GM18502 (cell line): ENCODE measurements at regions not wholly inside any gene's neighbourhood (a gene's known extent, or its start where the extent isn't known, plus 50 kb on each side); places are given as distances from the start of the nearest gene placed in this dataset.
A peak's percentile ranks its signal among the peaks of the same experiment; 100 is the strongest.

Experiments used
- ATAC-seq: cut with Tn5 transposase; IDR thresholded peaks from one replicate; pipeline ENCODE4 v1.9.1; 2021; ENCODE audit warnings: mild to moderate bottlenecking; ENCODE audit not compliant: unreplicated experiment, poor library complexity

DNA sequence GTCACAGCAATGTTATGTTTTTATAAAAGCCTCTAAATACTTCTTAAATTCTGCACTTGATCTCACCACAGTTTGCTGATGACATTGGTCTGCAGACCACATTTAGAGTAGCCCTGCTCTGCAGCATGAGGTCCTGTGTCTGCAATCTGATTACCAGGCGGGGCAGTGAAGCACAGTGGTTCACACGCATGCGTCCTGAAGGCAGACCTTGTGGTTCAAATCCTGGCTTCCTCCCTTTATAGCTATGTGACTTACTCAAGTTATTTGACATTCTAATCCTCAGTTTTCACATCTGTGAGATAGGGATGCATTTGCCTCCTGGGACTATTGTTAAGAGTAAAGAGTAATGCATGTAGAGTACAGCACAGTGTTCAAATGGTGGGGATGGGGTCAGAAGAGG lies 50.3 kb downstream of the BMAL2 start:
- no peak for ATAC-seq

DNA sequence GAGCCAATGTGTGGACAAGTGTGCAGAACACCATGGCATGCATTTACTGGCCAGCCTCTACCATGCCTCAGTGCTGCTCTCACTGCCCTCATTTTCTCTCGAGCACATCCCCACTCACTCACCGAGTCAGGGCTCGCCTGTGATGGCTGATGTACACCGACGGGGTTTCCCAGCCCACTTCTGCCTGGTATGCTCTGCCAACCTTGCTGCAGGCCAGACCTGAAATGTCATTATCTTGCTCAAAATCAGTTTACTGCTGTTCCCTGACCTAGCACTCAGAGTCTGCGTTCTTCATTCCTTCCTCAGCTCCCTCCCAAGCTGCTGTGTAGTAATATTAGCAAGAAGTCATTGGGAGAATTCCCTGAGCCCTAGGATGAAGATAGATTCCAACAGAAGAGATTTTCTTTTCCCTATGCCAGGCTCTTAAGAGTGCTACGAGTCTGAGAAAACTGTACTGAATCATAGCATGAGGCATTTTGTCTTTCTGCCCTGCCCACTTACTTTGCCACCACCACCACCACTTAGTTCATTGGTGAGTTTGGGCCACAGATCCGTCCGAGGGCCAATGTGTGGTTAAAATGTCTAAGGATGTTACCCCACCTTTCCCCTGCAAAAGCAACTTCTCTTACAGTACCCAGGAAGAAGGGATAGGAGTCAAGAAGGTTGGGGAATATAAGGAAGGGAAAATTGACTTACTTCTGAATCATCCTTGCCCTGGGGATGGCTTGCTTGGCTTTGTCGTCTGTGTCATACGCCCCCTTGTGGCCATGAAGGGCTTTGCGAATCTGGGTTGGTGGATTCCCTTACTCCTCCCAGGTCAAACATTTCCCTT lies 51.0 kb downstream of the BMAL2 start:
- ATAC-seq = peak; percentile 71

DNA sequence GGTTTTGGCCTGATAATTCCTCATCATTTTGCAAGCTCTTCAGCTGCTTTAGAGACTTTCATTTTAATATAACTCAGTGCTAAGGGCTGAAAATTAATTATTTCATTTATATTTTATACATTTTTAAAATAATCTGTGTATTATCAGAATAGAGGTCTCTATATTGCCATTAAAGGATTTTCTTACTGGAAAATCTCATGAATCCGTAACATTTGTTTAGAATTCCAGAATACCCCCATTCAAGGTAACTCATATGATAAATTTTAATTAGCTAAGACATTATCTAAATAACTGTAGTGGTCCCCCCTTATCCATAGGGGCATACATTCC lies 51.6 kb downstream of the BMAL2 start:
- ATAC-seq = no peak

DNA sequence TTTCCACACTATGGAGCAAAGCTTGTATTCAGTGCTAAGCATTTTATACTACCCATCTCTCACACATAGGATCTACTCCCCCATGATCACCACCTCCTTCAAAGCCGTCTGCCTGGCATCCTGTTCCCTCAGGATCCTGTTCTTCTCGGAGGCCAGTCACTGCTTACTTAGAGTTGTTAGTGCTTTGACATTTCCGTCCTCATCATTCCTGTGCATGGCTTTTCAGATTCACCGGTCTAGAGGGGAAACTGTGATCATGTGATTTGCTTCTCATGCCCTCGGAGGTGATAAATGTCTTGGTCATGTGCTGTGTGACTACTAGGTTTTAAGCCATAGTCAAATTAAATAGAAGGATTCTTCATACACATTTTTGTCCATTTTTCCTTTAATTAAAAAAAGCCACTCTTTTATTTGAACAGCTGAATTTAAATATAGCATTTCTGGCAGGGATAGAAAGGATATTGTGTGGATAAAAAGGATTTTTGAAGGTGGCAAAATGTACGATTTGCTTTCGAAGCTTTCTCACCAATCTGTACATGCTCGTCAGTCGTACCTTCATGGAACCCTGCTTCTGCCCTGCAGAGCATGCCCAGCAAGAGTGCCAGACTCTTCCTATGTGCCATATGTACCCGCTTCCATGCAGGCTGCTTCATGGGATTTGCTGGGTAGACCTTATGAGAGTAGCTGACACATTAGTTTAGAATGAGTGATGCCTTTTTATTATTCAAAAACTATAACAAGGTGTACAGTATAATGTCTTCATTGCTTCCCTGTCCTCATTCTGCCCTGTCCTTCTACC lies 53.3 kb downstream of the BMAL2 start:
- no peak for ATAC-seq

DNA sequence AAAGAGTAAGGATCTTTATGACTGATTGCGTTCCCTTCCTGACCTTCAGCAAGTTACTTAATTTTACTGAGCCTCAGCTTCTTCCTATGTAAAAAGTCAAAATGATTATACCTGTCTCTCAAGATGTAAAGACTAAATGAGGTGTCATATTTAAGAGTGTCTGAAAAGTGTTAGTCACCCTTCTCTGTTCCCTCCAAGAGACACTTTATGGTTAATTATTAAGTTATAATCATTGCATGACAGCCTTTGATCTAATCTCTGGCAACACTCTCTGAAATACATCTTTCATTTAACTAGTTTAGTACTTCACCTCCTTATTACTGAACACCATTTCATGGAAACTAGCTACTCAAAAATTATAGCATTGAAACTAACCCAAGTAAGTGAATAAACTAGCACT lies 54.8 kb downstream of the BMAL2 start:
- no peak for ATAC-seq

DNA sequence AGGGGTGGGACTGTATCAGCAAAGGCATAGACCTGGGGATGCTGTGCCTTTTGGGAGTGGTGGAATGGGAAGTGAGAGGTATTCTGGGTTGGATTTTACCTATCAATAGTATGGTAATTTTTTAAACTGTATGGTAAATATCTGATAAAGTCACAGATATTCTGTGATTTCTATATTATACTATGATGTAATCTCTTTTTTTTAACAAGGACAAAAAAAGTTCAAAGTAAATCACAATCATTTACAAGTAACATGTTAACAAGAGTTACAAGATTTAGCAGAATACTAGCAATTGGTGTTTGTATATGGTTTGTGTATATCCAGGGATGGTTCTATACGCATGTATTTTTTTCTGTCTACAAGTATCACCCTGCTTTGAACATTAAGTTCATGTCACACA lies 56.0 kb downstream of the BMAL2 start:
- no peak for ATAC-seq

DNA sequence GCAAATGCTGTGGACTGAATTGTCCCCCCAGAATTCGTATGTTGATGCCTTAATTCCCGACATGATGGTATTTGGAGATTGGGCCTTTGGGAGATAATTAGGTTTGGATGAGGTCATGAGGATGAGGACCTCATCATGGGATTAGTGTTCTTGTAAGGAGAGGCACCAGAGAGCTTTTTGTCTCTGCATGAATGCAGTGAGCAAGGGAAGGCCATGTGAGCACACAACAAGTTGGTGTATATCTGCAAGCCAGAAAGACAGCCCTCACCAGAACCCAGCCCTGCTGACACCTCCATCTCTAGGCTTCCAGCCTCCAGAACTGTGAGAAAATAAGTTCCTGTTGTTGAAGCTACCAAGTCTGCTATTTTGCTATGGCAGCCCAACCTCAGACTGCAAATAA lies 51.9 kb upstream of the SMCO2 start:
- ATAC-seq = no peak

DNA sequence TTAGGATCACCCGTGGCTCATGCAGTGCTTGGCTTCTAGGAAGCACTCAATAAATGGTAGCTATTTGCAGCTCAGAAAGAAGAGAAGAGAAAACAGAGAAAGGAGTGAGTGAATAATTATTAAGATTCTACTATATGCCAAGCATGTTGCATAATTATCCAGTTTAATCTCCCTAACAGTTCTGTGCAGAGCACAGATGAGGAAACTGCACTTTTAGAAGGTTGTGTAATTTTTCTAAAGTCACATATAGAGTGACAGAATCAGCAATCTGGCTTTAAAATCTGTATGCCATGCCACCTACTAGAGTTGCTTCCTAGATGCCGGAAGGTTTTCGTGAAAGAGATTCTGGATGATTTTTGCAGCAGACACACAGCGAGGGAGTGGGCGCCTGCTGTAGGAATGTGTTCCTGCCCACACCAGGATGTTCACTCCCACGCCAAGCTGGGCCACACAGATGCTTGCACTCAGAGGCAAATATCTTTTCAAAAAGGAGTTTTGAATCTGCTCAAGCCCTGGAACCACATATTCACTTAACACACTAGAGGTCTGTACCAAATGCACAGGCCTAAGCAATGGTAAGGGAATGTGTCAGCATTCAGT lies 50.2 kb upstream of the SMCO2 start:
- no peak for ATAC-seq
